H1 (cell line): ENCODE measurements at regions not wholly inside any gene's neighbourhood (a gene's known extent, or its start where the extent isn't known, plus 50 kb on each side); places are given as distances from the start of the nearest gene placed in this dataset.

Experiments
- CTCF ChIA-PET: fragments of 300-600 bp; sonication (Branson Sonifier 250); formaldehyde crosslinking; loops from one replicate; lab custom pipeline; 2021; ENCODE audit not compliant: partially characterized antibody; lab: Charles Lee
- POLR2A ChIA-PET: fragments of 300-600 bp; sonication (Branson Sonifier 250); formaldehyde crosslinking; loops from one replicate; lab custom pipeline; 2021; ENCODE audit warnings: inconsistent platforms; ENCODE audit not compliant: partially characterized antibody; lab: Charles Lee
- DNase-seq, 2 experiments: peaks; one replicate each; pipeline versions ENCODE4 v3.0.0 to v3.0.0-alpha.2; 2010 to 2022; ENCODE audit warnings: low spot score in 2 of 2, low read depth in 1 of 2, mixed read lengths in 1 of 2
- FAIRE-seq: peaks from 2 replicates; lab custom pipeline; 2011; peaks lifted over from hg19 to GRCh38; lab: Jason Lieb, UNC
- H2AFZ ChIP-seq: 2 replicates; pipeline ENCODE4 v1.8.1; 2012; ENCODE audit warnings: low read length, inconsistent platforms
- H2AK5ac ChIP-seq: 2 replicates; pipeline ENCODE4 v1.6.1; 2013; ENCODE audit warnings: low read depth, low read length
- H2BK120ac ChIP-seq: replicated peaks from 2 replicates; pipeline ENCODE3; 2013; ENCODE audit warnings: low read depth, low read length, inconsistent platforms
- H2BK12ac ChIP-seq: 2 replicates; pipeline ENCODE4 v1.6.1; 2013; ENCODE audit warnings: low read depth, low read length
- H2BK15ac ChIP-seq: 2 replicates; pipeline ENCODE4 v1.6.1; 2013; ENCODE audit warnings: low read length
- H2BK20ac ChIP-seq: 2 replicates; pipeline ENCODE4 v1.6.1; 2013; ENCODE audit warnings: low read length
- H2BK5ac ChIP-seq: 2 replicates; pipeline ENCODE4 v1.6.1; 2013; ENCODE audit warnings: low read depth, low read length
- H3K14ac ChIP-seq: 2 replicates; pipeline ENCODE4 v1.6.1; 2013; ENCODE audit warnings: inconsistent platforms; ENCODE audit not compliant: insufficient read length
- H3K18ac ChIP-seq: 2 replicates; pipeline ENCODE4 v1.6.1; 2013; ENCODE audit warnings: low read length; ENCODE audit errors: extremely low read depth
- H3K23ac ChIP-seq: 2 replicates; pipeline ENCODE4 v1.6.1; 2013; ENCODE audit warnings: inconsistent platforms; ENCODE audit not compliant: insufficient read length
- H3K23me2 ChIP-seq: 2 replicates; pipeline ENCODE4 v1.6.1; 2013; ENCODE audit warnings: low read depth, low read length
- H3K27ac ChIP-seq: 2 replicates; pipeline ENCODE4 v1.6.1; 2011; ENCODE audit warnings: low read depth, low read length, inconsistent platforms
- H3K27me3 ChIP-seq, 4 experiments: replicated peaks in 1 of 4; 1 replicate in 1 of 4; 2 replicates in 3 of 4; pipeline versions ENCODE4 v1.6.1 to v1.8.1; 2011 to 2013; ENCODE audit warnings: low read length in 3 of 4, mild to moderate bottlenecking in 3 of 4, inconsistent platforms in 2 of 4, mixed read lengths in 2 of 4, moderate library complexity in 1 of 4; ENCODE audit not compliant: control insufficient read depth in 3 of 4, insufficient read depth in 3 of 4; ENCODE audit errors: extremely low read depth in 1 of 4
- H3K36me3 ChIP-seq, 4 experiments: 2 replicates each; pipeline versions ENCODE4 v1.6.1 to v1.8.1; 2011 to 2013; ENCODE audit warnings: mild to moderate bottlenecking in 4 of 4, low read length in 3 of 4, moderate library complexity in 2 of 4, control low read depth in 1 of 4, inconsistent platforms in 1 of 4; ENCODE audit not compliant: insufficient read depth in 4 of 4, control insufficient read depth in 2 of 4
- H3K4ac ChIP-seq: replicated peaks from 2 replicates; pipeline ENCODE3; 2013; ENCODE audit warnings: low read length, low read depth, mixed read lengths, inconsistent platforms; ENCODE audit not compliant: insufficient read length
- H3K4me1 ChIP-seq, 4 experiments: replicated peaks in 1 of 4; 1 replicate in 1 of 4; 2 replicates in 3 of 4; pipeline versions ENCODE4 v1.6.1 to v1.8.1; 2011 to 2013; ENCODE audit warnings: low read length in 3 of 4, inconsistent platforms in 2 of 4, mixed read lengths in 1 of 4; ENCODE audit not compliant: insufficient read depth in 4 of 4, control insufficient read depth in 3 of 4
- H3K4me2 ChIP-seq, 2 experiments: 2 replicates each; pipeline versions ENCODE4 v1.6.1 to v1.8.1; 2011 to 2013; ENCODE audit warnings: low read depth in 2 of 2, low read length in 2 of 2, control low read depth in 1 of 2, inconsistent platforms in 1 of 2, mild to moderate bottlenecking in 1 of 2; ENCODE audit not compliant: insufficient read depth in 1 of 2
- H3K4me3 ChIP-seq, 4 experiments: fragments of 200-600, 300-600 bp in 1 of 4; sonication (generic), shearing (Covaris generic), sonication (Bioruptor Twin) in 1 of 4; 2 replicates each; pipeline versions ENCODE4 v1.5.1 to v1.8.1; 2011 to 2016; ENCODE audit warnings: low read length in 4 of 4, low read depth in 3 of 4, control low read depth in 2 of 4, inconsistent platforms in 2 of 4, mild to moderate bottlenecking in 2 of 4, mixed read lengths in 1 of 4, moderate library complexity in 1 of 4; ENCODE audit not compliant: insufficient read depth in 2 of 4; ENCODE audit errors: extremely low read depth in 1 of 4
- H3K56ac ChIP-seq: replicated peaks from 2 replicates; pipeline ENCODE3; 2013; ENCODE audit warnings: low read depth, mild to moderate bottlenecking, mixed read lengths, low read length, inconsistent platforms; ENCODE audit not compliant: insufficient read length
- H3K79me1 ChIP-seq: 2 replicates; pipeline ENCODE4 v1.6.1; 2013; ENCODE audit warnings: low read depth, low read length, control low read depth
- H3K79me2 ChIP-seq, 2 experiments: 2 replicates each; pipeline versions ENCODE4 v1.6.1 to v1.8.1; 2012 to 2013; ENCODE audit warnings: low read length in 2 of 2, mild to moderate bottlenecking in 2 of 2, inconsistent platforms in 1 of 2; ENCODE audit not compliant: insufficient read depth in 2 of 2, control insufficient read depth in 1 of 2
- H3K9ac ChIP-seq, 4 experiments: replicated peaks in 1 of 4; 1 replicate in 1 of 4; 2 replicates in 3 of 4; pipeline versions ENCODE4 v1.6.1 to v1.8.1; 2011 to 2013; ENCODE audit warnings: low read depth in 3 of 4, low read length in 3 of 4, control low read depth in 2 of 4, mild to moderate bottlenecking in 2 of 4, moderate library complexity in 2 of 4, inconsistent platforms in 1 of 4; ENCODE audit errors: extremely low read depth in 1 of 4
- H3K9me3 ChIP-seq, 2 experiments: 2 replicates each; pipeline versions ENCODE4 v1.6.1 to v1.8.1; 2012 to 2013; ENCODE audit warnings: mild to moderate bottlenecking in 2 of 2, moderate library complexity in 2 of 2, control low read depth in 1 of 2, inconsistent platforms in 1 of 2, low read depth in 1 of 2, low read length in 1 of 2, mixed read lengths in 1 of 2; ENCODE audit not compliant: insufficient read depth in 2 of 2
- H4K20me1 ChIP-seq, 2 experiments: replicated peaks in 1 of 2; 2 replicates each; pipeline versions ENCODE3 to v1.8.1; 2011 to 2013; ENCODE audit warnings: inconsistent platforms in 2 of 2, low read length in 2 of 2, mild to moderate bottlenecking in 1 of 2; ENCODE audit not compliant: insufficient read depth in 2 of 2, control insufficient read depth in 1 of 2
- H4K5ac ChIP-seq: 2 replicates; pipeline ENCODE4 v1.6.1; 2013; ENCODE audit warnings: low read length, low read depth, mixed read lengths, inconsistent platforms; ENCODE audit not compliant: insufficient read length
- H4K8ac ChIP-seq: 2 replicates; pipeline ENCODE4 v1.8.0; 2013; ENCODE audit warnings: mild to moderate bottlenecking, moderate library complexity, low read length, inconsistent platforms; ENCODE audit not compliant: insufficient read depth; ENCODE audit errors: extremely low read depth
- H4K91ac ChIP-seq: replicated peaks from 2 replicates; pipeline ENCODE3; 2013; ENCODE audit warnings: low read length, mixed read lengths, inconsistent platforms; ENCODE audit not compliant: insufficient read length
- BCL11A ChIP-seq, 2 experiments: IDR thresholded peaks; one replicate each; pipeline ENCODE4 v1.6.1; 2011; ENCODE audit warnings: low read depth in 2 of 2, low read length in 2 of 2, mild to moderate bottlenecking in 2 of 2
- GABPA ChIP-seq: IDR thresholded peaks from 2 replicates; pipeline ENCODE4 v1.6.1; 2011; ENCODE audit warnings: mild to moderate bottlenecking, low read length, moderate library complexity, borderline replicate concordance; ENCODE audit not compliant: insufficient read depth
- SUZ12 ChIP-seq: fragments of 200-600 bp; sonication (generic); IDR thresholded peaks from 2 replicates; pipeline ENCODE4 v1.6.1; 2012; ENCODE audit warnings: mild to moderate bottlenecking, inconsistent platforms, low read length, moderate library complexity, mixed read lengths
- TBP ChIP-seq: IDR thresholded peaks from 2 replicates; pipeline ENCODE4 v1.6.1; 2011; ENCODE audit warnings: low read depth, low read length, improper control_type of control experiment
- WGBS, 2 experiments: shearing (Covaris generic) in 1 of 2; methylation state at CpG; one replicate each; pipeline versions ENCODE4 v1.1.6 to v1.1.7; 2013 to 2015; ENCODE audit warnings: low lambda C conversion rate in 2 of 2, mixed read lengths in 2 of 2, inconsistent platforms in 1 of 2, low coverage in 1 of 2, missing lambda C conversion rate in 1 of 2; ENCODE audit not compliant: insufficient replicate concordance in 2 of 2, insufficient coverage in 1 of 2, insufficient read length in 1 of 2; ENCODE audit errors: extremely low coverage in 1 of 2, missing lambda C conversion rate in 1 of 2; 5-methylcytosine and 5-hydroxymethylcytosine counted together
- TF ChIP-seq, protein P1 (sequence below): IDR thresholded peaks from 2 replicates; pipeline ENCODE4 v1.6.1; 2011; ENCODE audit warnings: low read length, improper control_type of control experiment

DNA sequence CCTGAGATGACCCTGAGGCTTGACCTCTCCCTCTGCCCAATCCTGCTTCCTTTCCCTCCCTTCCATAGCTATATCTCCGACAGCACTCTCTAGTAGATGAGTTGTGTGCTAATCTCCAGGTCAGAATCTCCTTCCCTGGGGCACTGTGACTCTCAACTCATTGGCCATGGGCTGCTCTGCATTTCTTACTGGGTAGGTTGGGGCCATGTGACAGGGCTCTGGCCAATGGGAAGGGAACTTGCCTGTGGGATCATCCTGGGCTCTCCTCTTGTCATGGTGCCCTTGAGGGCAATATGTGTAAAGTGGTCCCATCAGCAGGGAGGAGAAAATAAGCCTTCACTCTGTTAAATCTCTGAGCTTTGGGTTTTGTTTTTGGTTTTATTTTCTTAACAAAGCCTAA lies 80.1 kb upstream of the ANKRD1 start:
- Histone ChIP-seq H3K79me2 (no peaks in the 10 kb centered on the region), H2BK12ac (no peak overlapping the region), H3K79me1 (no peaks in the 10 kb centered on the region), H3K9ac (no peak overlapping the region), H2BK15ac (no peak overlapping the region), H3K27me3 (peaks cover 0 to 2% (median under 1%) of the 10 kb centered on the region in 4 experiments; a peak in 2 of 7 replicates), H3K4me2 (no peak overlapping the region), H3K36me3 (no peaks in the 10 kb centered on the region), H3K27ac (no peak overlapping the region), H3K4me3 (no peak overlapping the region), H4K5ac (no peak overlapping the region)
- WGBS, 2 experiments = 80% methylated on average over 1 of the region's 1 CpG; no CpG with 5 or more reads in 1 of the 2 experiments
- ChIA-PET POLR2A (no interaction called here), CTCF (interaction anchor here (0.8 to 3.7 kb wide), 8 partner anchors 15 to 297 kb away, joined by 3 to 18 read pairs (median 4); no protein-coding TSS in a partner anchor)
- DNase-seq = no peak
- TF ChIP-seq, protein P1, sequence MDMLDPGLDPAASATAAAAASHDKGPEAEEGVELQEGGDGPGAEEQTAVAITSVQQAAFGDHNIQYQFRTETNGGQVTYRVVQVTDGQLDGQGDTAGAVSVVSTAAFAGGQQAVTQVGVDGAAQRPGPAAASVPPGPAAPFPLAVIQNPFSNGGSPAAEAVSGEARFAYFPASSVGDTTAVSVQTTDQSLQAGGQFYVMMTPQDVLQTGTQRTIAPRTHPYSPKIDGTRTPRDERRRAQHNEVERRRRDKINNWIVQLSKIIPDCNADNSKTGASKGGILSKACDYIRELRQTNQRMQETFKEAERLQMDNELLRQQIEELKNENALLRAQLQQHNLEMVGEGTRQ = 0 out of 2 replicates have a peak, but pooled peaks have one; percentile 22
- no peak for TF ChIP-seq BCL11A (IDR thresholded peaks at IDR 0.05; ENCODE audit: low read depth in 2 of 2, low read length in 2 of 2)
- TF ChIP-seq GABPA = no peak
- TF ChIP-seq SUZ12 = no peak
- TF ChIP-seq TBP = no peak
- TF ChIP-seq, all 59 proteins: peak for 1
- Histone ChIP-seq H3K4me1 (no peaks in the 10 kb centered on the region), H3K23me2 (no peaks in the 10 kb centered on the region), H3K23ac (no peak overlapping the region), H3K18ac (no peak overlapping the region), H2AFZ (no peak overlapping the region), H3K14ac (no peak overlapping the region), H2BK120ac (no peak overlapping the region), H4K91ac (no peak overlapping the region), H4K8ac (no peak overlapping the region), H3K4ac (no peak overlapping the region), H4K20me1 (no peaks in the 10 kb centered on the region), H2AK5ac (no peak overlapping the region), H2BK20ac (no peak overlapping the region), H3K56ac (no peak overlapping the region), H3K9me3 (no peaks in the 10 kb centered on the region; a peak in 1 of 4 replicates), H2BK5ac (no peak overlapping the region)
- FAIRE-seq = no peak
